Tibial nerve (tissue), 4 donors: ENCODE measurements at regions not wholly inside any gene's neighbourhood (a gene's known extent, or its start where the extent isn't known, plus 50 kb on each side); places are given as distances from the start of the nearest gene placed in this dataset.

ENCODE experiments used
- DNase-seq, 2 donors: peaks; one replicate each; pipeline ENCODE4 v3.0.0-alpha.2; 2019; ENCODE audit warnings: low spot score in 2 of 2
- H3K27ac ChIP-seq, 4 donors: fragments of 200-600 bp; sonication (generic) in 3 of 4; one replicate each; pipeline ENCODE4 v1.5.1; 2017 to 2019; ENCODE audit warnings: mild to moderate bottlenecking in 1 of 4
- H3K27me3 ChIP-seq, 2 donors: fragments of 200-600 bp; sonication (generic) in 1 of 2; one replicate each; pipeline versions ENCODE4 v1.5.1 to v1.6.0; 2017 to 2019
- H3K36me3 ChIP-seq, 3 donors: fragments of 200-600 bp; sonication (generic); one replicate each; pipeline ENCODE4 v1.5.1; 2018 to 2019
- H3K4me1 ChIP-seq, 4 donors: fragments of 200-600 bp; sonication (generic) in 3 of 4; one replicate each; pipeline ENCODE4 v1.5.1; 2017 to 2019
- H3K4me3 ChIP-seq, 4 donors: fragments of 200-600 bp; sonication (generic) in 3 of 4; one replicate each; pipeline ENCODE4 v1.5.1; 2017 to 2019; ENCODE audit warnings: mild to moderate bottlenecking in 1 of 4, moderate library complexity in 1 of 4
- H3K9me3 ChIP-seq, 4 donors: fragments of 200-600 bp; sonication (generic) in 3 of 4; one replicate each; pipeline ENCODE4 v1.5.1; 2017 to 2019
- EP300 ChIP-seq, 2 donors: sonication (generic); formaldehyde crosslinking; IDR thresholded peaks; one replicate each; pipeline ENCODE4 v1.6.1; 2017; ENCODE audit warnings: antibody characterized with exemption in 2 of 2, mild to moderate bottlenecking in 1 of 2
- POLR2A ChIP-seq, 2 donors: fragments of 450-650 bp; IDR thresholded peaks; one replicate each; pipeline ENCODE4 v1.6.1; 2017; ENCODE audit warnings: antibody characterized with exemption in 2 of 2, mild to moderate bottlenecking in 2 of 2, moderate library complexity in 2 of 2
- WGBS, 2 donors: methylation state at CpG; one replicate each; pipeline ENCODE4 v1.1.5; 2018; 5-methylcytosine and 5-hydroxymethylcytosine counted together
- TF ChIP-seq, protein P1 (sequence below), 5 experiments: fragments of 200-600 bp in 3 of 5; fragments of 450-650 bp in 2 of 5; sonication (generic) in 3 of 5; IDR thresholded peaks; one replicate each; pipeline ENCODE4 v1.5.1; 2016 to 2019; ENCODE audit warnings: antibody characterized with exemption in 5 of 5, mild to moderate bottlenecking in 3 of 5, moderate library complexity in 2 of 5

DNA sequence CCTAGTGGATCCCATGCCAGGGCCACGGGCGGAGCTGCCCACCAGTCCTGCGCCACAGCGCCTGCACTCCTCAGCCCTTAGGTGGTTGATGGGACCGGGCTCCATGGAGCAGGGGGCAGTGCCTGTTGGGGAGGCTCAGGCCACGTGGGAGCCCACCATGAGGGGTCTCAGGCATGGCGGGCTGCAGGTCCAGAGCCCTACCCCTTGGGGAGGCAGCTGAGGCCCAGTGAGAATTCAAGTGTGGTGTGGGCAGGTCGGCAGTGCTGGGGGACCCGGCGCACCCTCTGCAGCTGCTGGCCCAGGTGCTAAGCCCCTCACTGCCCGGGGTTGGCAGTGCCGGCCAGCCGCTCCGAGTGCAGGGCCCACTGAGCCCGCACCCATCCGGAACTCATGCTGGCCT, 139.8 kb upstream of the LYZL2 start:
- 94 to 95% methylated on average over 13 to 16 of the region's 16 CpGs for WGBS, 2 donors
- Histone ChIP-seq H3K27me3 (no peaks in the 10 kb centered on the region), H3K27ac (no peak overlapping the region), H3K4me3 (no peak overlapping the region), H3K36me3 (no peaks in the 10 kb centered on the region), H3K9me3 (peaks cover 0 to 29% (median 7%) of the 10 kb centered on the region in 4 donors), H3K4me1 (no peaks in the 10 kb centered on the region)
- TF ChIP-seq, protein P1, sequence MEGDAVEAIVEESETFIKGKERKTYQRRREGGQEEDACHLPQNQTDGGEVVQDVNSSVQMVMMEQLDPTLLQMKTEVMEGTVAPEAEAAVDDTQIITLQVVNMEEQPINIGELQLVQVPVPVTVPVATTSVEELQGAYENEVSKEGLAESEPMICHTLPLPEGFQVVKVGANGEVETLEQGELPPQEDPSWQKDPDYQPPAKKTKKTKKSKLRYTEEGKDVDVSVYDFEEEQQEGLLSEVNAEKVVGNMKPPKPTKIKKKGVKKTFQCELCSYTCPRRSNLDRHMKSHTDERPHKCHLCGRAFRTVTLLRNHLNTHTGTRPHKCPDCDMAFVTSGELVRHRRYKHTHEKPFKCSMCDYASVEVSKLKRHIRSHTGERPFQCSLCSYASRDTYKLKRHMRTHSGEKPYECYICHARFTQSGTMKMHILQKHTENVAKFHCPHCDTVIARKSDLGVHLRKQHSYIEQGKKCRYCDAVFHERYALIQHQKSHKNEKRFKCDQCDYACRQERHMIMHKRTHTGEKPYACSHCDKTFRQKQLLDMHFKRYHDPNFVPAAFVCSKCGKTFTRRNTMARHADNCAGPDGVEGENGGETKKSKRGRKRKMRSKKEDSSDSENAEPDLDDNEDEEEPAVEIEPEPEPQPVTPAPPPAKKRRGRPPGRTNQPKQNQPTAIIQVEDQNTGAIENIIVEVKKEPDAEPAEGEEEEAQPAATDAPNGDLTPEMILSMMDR (IDR thresholded peaks at IDR 0.05) = no peak
- TF ChIP-seq POLR2A (IDR thresholded peaks at IDR 0.05) = no peak
- TF ChIP-seq EP300 (IDR thresholded peaks at IDR 0.05) = no peak
- no peak for DNase-seq

DNA sequence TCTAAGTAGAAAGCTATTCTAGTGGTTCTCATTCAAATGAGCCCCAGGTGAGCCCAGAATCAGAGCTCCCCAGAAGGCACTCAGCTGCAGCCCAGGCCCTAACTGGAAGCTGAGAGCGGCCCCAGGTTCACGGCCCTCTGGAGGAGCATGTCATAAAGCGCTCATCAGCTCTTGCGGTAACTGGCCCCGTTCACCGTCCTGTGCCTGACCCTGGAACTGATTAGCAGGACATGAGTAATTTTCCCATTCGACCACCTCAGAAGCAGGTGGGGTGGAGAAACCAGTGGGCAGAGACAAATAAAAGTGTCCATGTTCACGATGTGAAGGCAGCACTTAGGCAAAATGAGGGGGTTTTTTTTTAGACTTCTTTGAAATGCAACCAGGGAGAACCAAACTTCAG, 136.1 kb upstream of the LYZL2 start:
- peaks cover 0 to 20% (median 1%) of the 10 kb centered on the region in 4 donors for H3K9me3 ChIP-seq
- TF ChIP-seq, protein P1 (IDR thresholded peaks at IDR 0.05) = no peak
- TF ChIP-seq POLR2A (IDR thresholded peaks at IDR 0.05) = no peak
- H3K27me3 ChIP-seq = no peaks in the 10 kb centered on the region
- H3K4me1 ChIP-seq = no peaks in the 10 kb centered on the region
- WGBS, 2 donors = 71 to 80% methylated on average over 7 to 8 of the region's 8 CpGs
- H3K4me3 ChIP-seq = no peak overlapping the region
- DNase-seq = no peak
- H3K36me3 ChIP-seq = no peaks in the 10 kb centered on the region
- no peak overlapping the region for H3K27ac ChIP-seq

DNA sequence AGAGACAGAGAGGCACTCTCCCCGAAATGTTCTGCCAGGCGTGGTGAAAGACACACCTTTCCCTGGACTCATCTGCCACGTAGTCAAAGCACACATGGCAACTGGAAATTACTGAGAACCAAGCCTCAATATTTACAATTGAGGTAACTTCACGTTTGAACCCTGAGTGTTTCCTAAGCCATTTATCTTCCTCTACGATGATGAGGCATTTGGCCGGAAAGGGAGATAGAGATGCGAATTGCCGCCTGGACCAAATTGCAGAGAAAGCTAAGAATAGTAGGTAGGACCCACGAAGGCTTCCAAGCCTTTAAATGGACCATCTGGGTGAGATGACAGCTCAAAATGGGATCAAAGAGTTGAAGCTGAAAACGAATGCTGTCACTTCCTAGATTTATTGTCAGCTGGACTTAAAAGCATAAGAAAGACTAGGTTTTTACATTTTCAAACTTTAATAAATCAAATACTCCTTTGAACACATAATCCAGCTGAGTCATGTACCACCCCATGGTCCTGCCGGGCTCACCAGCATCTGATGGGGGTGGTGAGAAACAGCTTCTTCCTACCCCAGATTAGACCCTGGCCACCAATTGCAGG, 135.6 kb upstream of the LYZL2 start:
- Histone ChIP-seq H3K4me1 (no peaks in the 10 kb centered on the region), H3K27me3 (no peaks in the 10 kb centered on the region), H3K4me3 (no peak overlapping the region), H3K27ac (no peak overlapping the region), H3K9me3 (peaks cover 0 to 15% (median 0%) of the 10 kb centered on the region in 4 donors), H3K36me3 (no peaks in the 10 kb centered on the region)
- DNase-seq = no peak
- WGBS, 2 donors = 79 to 82% methylated on average over 11 of the region's 11 CpGs
- TF ChIP-seq, protein P1 (IDR thresholded peaks at IDR 0.05) = no peak
- TF ChIP-seq POLR2A (IDR thresholded peaks at IDR 0.05) (no peak), EP300 (IDR thresholded peaks at IDR 0.05) (no peak)

DNA sequence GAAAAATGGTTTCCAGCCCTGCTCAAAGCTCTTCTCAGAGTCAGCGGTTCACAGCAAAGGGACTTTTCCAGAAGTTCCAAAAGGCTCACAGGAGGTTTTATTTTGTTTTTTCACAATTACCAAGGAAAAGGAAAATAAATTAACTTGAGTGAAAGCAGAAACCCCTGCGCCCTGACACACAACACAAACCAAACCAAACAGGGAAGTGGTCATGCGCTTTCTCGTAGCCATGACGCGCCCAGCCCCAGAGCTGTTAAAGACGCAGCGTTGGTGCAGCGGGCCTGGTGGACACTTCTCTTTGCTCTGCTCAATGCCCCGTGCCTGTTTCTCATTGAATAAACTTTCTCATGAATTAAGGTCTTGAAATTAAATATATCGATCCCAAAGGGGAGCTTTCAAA, 134.4 kb upstream of the LYZL2 start:
- H3K36me3 ChIP-seq = no peaks in the 10 kb centered on the region
- H3K9me3 ChIP-seq = peaks cover 0 to 5% (median 0%) of the 10 kb centered on the region in 4 donors
- WGBS, 2 donors = 72 to 77% methylated on average over 11 of the region's 11 CpGs
- peaks cover 0 to 6% (median 0%) of the 10 kb centered on the region in 4 donors for H3K4me1 ChIP-seq
- no peak for DNase-seq
- TF ChIP-seq, protein P1 (IDR thresholded peaks at IDR 0.05) = no peak
- TF ChIP-seq EP300 (IDR thresholded peaks at IDR 0.05) = no peak
- no peak for TF ChIP-seq POLR2A (IDR thresholded peaks at IDR 0.05)
- no peaks in the 10 kb centered on the region for H3K27me3 ChIP-seq
- H3K4me3 ChIP-seq = no peak overlapping the region
- H3K27ac ChIP-seq = no peak overlapping the region

DNA sequence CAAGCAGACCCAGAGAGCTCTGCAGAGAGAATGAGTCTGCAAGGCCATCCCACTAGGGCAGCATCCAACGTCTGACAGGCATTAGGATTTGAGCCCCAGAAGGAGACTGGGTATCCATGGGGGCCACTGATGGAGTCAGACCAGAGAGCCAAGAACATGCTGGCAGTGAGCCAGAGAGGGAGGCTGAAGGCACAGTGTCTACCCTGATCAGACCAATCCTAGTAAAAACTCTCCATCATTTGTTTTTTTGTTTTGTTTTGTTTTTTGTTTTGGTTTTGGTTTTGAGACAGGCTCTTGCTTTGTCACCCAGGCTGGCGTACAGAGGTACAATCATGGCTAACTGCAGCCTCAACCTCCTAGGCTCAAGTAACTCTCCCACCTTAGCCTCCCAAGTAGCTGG, 133.1 kb upstream of the LYZL2 start:
- TF ChIP-seq EP300 (IDR thresholded peaks at IDR 0.05) (no peak), POLR2A (IDR thresholded peaks at IDR 0.05) (no peak)
- TF ChIP-seq, protein P1 (IDR thresholded peaks at IDR 0.05) = no peak
- Histone ChIP-seq H3K4me1 (peaks cover 0 to 6% (median 0%) of the 10 kb centered on the region in 4 donors), H3K4me3 (no peak overlapping the region), H3K9me3 (peaks cover 0 to 5% (median 0%) of the 10 kb centered on the region in 4 donors), H3K27me3 (no peaks in the 10 kb centered on the region), H3K27ac (no peak overlapping the region), H3K36me3 (no peaks in the 10 kb centered on the region)
- 60 to 75% methylated on average over 2 of the region's 2 CpGs for WGBS, 2 donors
- DNase-seq = no peak
